Activated naive CD4-positive, alpha-beta T cell treated with anti-CD3 and anti-CD28 coated beads, Interleukin-2, amount 50 U/mL, for 24 hours (primary cell): ENCODE measurements at regions not wholly inside any gene's neighbourhood (a gene's known extent, or its start where the extent isn't known, plus 50 kb on each side); places are given as distances from the start of the nearest gene placed in this dataset.

Source experiments
- H3K27ac Mint-ChIP-seq: one replicate; pipeline ENCODE4 v1.8.0; 2021; ENCODE audit warnings: mild to moderate bottlenecking, mixed read lengths
- H3K27me3 Mint-ChIP-seq: one replicate; pipeline ENCODE4 v1.8.0; 2021; ENCODE audit warnings: mixed read lengths
- H3K36me3 Mint-ChIP-seq: one replicate; pipeline ENCODE4 v1.8.0; 2021; ENCODE audit warnings: mixed read lengths
- H3K4me1 Mint-ChIP-seq: one replicate; pipeline ENCODE4 v1.8.0; 2021; ENCODE audit warnings: mixed read lengths
- H3K4me3 Mint-ChIP-seq: one replicate; pipeline ENCODE4 v1.8.0; 2021; ENCODE audit warnings: mild to moderate bottlenecking, mixed read lengths
- H3K9me3 Mint-ChIP-seq: one replicate; pipeline ENCODE4 v1.8.0; 2021; ENCODE audit warnings: mixed read lengths

- H3K9me3 Mint-ChIP-seq: no peaks in the 10 kb centered on the region
- H3K27ac Mint-ChIP-seq: no peak overlapping the region
- no peak overlapping the region for H3K4me3 Mint-ChIP-seq
- H3K36me3 Mint-ChIP-seq: no peaks in the 10 kb centered on the region
- no peaks in the 10 kb centered on the region for H3K27me3 Mint-ChIP-seq
- no peaks in the 10 kb centered on the region for H3K4me1 Mint-ChIP-seq
These were observed 399.4 kb upstream of the IRX4 start for GRCh38 chr5:2282034-2282690.

- no peaks in the 10 kb centered on the region for H3K36me3 Mint-ChIP-seq
- H3K4me1 Mint-ChIP-seq: no peaks in the 10 kb centered on the region
- no peak overlapping the region for H3K4me3 Mint-ChIP-seq
- H3K27ac Mint-ChIP-seq: no peak overlapping the region
- no peaks in the 10 kb centered on the region for H3K27me3 Mint-ChIP-seq
- H3K9me3 Mint-ChIP-seq: no peaks in the 10 kb centered on the region
These were observed 398.7 kb upstream of the IRX4 start for GRCh38 chr5:2281446-2281845.

- Mint-ChIP-seq H3K4me3 (no peak overlapping the region), H3K4me1 (no peaks in the 10 kb centered on the region), H3K27ac (no peak overlapping the region), H3K27me3 (no peaks in the 10 kb centered on the region), H3K36me3 (no peaks in the 10 kb centered on the region), H3K9me3 (no peaks in the 10 kb centered on the region)
These were observed 397.6 kb upstream of the IRX4 start for GRCh38 chr5:2280318-2280717.

GRCh38 chr5:2278825-2279456 lies 396.2 kb upstream of the IRX4 start:
- Mint-ChIP-seq H3K9me3 (no peaks in the 10 kb centered on the region), H3K4me3 (no peak overlapping the region), H3K27me3 (no peaks in the 10 kb centered on the region), H3K27ac (no peak overlapping the region), H3K4me1 (no peaks in the 10 kb centered on the region), H3K36me3 (no peaks in the 10 kb centered on the region)

GRCh38 chr5:2277886-2278285 lies 395.2 kb upstream of the IRX4 start:
- no peaks in the 10 kb centered on the region for H3K9me3 Mint-ChIP-seq

GRCh38 chr5:2276101-2276500 lies 393.4 kb upstream of the IRX4 start:
- no peak overlapping the region for H3K27ac Mint-ChIP-seq
- H3K4me1 Mint-ChIP-seq: no peaks in the 10 kb centered on the region
- no peaks in the 10 kb centered on the region for H3K27me3 Mint-ChIP-seq

More at GRCh38 chr5:2277886-2278285, 395.2 kb upstream of the IRX4 start:
- Mint-ChIP-seq H3K4me3 (no peak overlapping the region), H3K27ac (no peak overlapping the region), H3K27me3 (no peaks in the 10 kb centered on the region), H3K36me3 (no peaks in the 10 kb centered on the region), H3K4me1 (no peaks in the 10 kb centered on the region)

GRCh38 chr5:2272755-2273154 lies 390.0 kb upstream of the IRX4 start:
- Mint-ChIP-seq H3K4me1 (no peaks in the 10 kb centered on the region), H3K36me3 (no peaks in the 10 kb centered on the region), H3K27me3 (peaks cover 1% of the 10 kb centered on the region), H3K9me3 (no peaks in the 10 kb centered on the region), H3K27ac (no peak overlapping the region), H3K4me3 (no peak overlapping the region)

More at GRCh38 chr5:2276101-2276500, 393.4 kb upstream of the IRX4 start:
- Mint-ChIP-seq H3K36me3 (no peaks in the 10 kb centered on the region), H3K9me3 (no peaks in the 10 kb centered on the region), H3K4me3 (no peak overlapping the region)

- Mint-ChIP-seq H3K27me3 (peaks cover 1% of the 10 kb centered on the region), H3K4me3 (no peak overlapping the region), H3K27ac (no peak overlapping the region), H3K36me3 (no peaks in the 10 kb centered on the region), H3K9me3 (no peaks in the 10 kb centered on the region), H3K4me1 (no peaks in the 10 kb centered on the region)
These were observed 389.3 kb upstream of the IRX4 start for GRCh38 chr5:2272039-2272438.

GRCh38 chr5:2271316-2271715 lies 388.6 kb upstream of the IRX4 start:
- H3K27ac Mint-ChIP-seq: no peak overlapping the region
- H3K36me3 Mint-ChIP-seq: no peaks in the 10 kb centered on the region
- no peak overlapping the region for H3K4me3 Mint-ChIP-seq
- H3K9me3 Mint-ChIP-seq: no peaks in the 10 kb centered on the region
- H3K27me3 Mint-ChIP-seq: peaks cover 1% of the 10 kb centered on the region
- H3K4me1 Mint-ChIP-seq: no peaks in the 10 kb centered on the region

GRCh38 chr5:2270467-2270866 lies 387.7 kb upstream of the IRX4 start:
- no peaks in the 10 kb centered on the region for H3K4me1 Mint-ChIP-seq
- H3K9me3 Mint-ChIP-seq: no peaks in the 10 kb centered on the region

GRCh38 chr5:2269656-2270055 lies 386.9 kb upstream of the IRX4 start:
- Mint-ChIP-seq H3K36me3 (no peaks in the 10 kb centered on the region), H3K9me3 (no peaks in the 10 kb centered on the region), H3K27ac (no peak overlapping the region), H3K4me3 (no peak overlapping the region), H3K4me1 (no peaks in the 10 kb centered on the region), H3K27me3 (peaks cover 1% of the 10 kb centered on the region)

More at GRCh38 chr5:2270467-2270866, 387.7 kb upstream of the IRX4 start:
- no peak overlapping the region for H3K4me3 Mint-ChIP-seq
- H3K27me3 Mint-ChIP-seq: peaks cover 1% of the 10 kb centered on the region
- H3K36me3 Mint-ChIP-seq: no peaks in the 10 kb centered on the region
- H3K27ac Mint-ChIP-seq: no peak overlapping the region

GRCh38 chr5:2267991-2268390 lies 385.3 kb upstream of the IRX4 start:
- Mint-ChIP-seq H3K4me3 (no peak overlapping the region), H3K27ac (no peak overlapping the region), H3K36me3 (no peaks in the 10 kb centered on the region)

GRCh38 chr5:2266641-2267240 lies 384.0 kb upstream of the IRX4 start:
- H3K27me3 Mint-ChIP-seq: peaks cover 3% of the 10 kb centered on the region
- H3K4me3 Mint-ChIP-seq: no peak overlapping the region
- no peak overlapping the region for H3K27ac Mint-ChIP-seq
- no peaks in the 10 kb centered on the region for H3K4me1 Mint-ChIP-seq
- H3K9me3 Mint-ChIP-seq: no peaks in the 10 kb centered on the region
- no peaks in the 10 kb centered on the region for H3K36me3 Mint-ChIP-seq

More at GRCh38 chr5:2267991-2268390, 385.3 kb upstream of the IRX4 start:
- Mint-ChIP-seq H3K9me3 (no peaks in the 10 kb centered on the region), H3K4me1 (no peaks in the 10 kb centered on the region), H3K27me3 (peaks cover 3% of the 10 kb centered on the region)

- Mint-ChIP-seq H3K4me3 (no peak overlapping the region), H3K4me1 (no peaks in the 10 kb centered on the region), H3K27ac (no peak overlapping the region), H3K27me3 (peaks cover 3% of the 10 kb centered on the region), H3K9me3 (no peaks in the 10 kb centered on the region), H3K36me3 (no peaks in the 10 kb centered on the region)
These were observed 382.6 kb upstream of the IRX4 start for GRCh38 chr5:2265341-2265740.

GRCh38 chr5:2263763-2264162 lies 381.0 kb upstream of the IRX4 start:
- Mint-ChIP-seq H3K27me3 (peaks cover 1% of the 10 kb centered on the region), H3K4me1 (no peaks in the 10 kb centered on the region), H3K36me3 (no peaks in the 10 kb centered on the region), H3K9me3 (no peaks in the 10 kb centered on the region), H3K27ac (no peak overlapping the region), H3K4me3 (no peak overlapping the region)

- H3K27ac Mint-ChIP-seq: peak overlapping the region; percentile 12
- H3K27me3 Mint-ChIP-seq: peaks cover 1% of the 10 kb centered on the region
- H3K4me3 Mint-ChIP-seq: no peak overlapping the region
- no peaks in the 10 kb centered on the region for H3K4me1 Mint-ChIP-seq
- no peaks in the 10 kb centered on the region for H3K9me3 Mint-ChIP-seq
- no peaks in the 10 kb centered on the region for H3K36me3 Mint-ChIP-seq
These were observed 379.9 kb upstream of the IRX4 start for GRCh38 chr5:2262620-2263019.
